ENCODE measurements at regions not wholly inside any gene's neighbourhood (a gene's known extent, or its start where the extent isn't known, plus 50 kb on each side); places are given as distances from the start of the nearest gene placed in this dataset.

DNA sequence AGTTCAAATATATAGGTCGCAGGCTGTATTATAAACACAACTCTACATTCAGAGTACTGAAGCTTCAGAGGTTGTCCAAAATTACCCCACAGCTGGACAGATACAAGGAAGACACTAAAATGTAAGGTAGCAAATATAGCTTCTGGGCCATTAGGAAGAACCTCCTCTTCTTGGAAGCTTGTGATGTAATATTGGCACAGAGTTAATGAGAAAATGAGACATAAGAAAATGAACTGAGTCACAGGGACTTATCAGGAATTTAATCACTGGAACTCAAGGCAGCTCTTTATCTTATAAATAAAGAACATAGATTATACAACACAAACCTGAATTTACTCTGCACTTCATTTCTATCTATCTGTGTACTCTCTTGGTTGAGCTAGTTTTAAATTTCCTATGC is 344.7 kb downstream of the PCDH10 start:
- no peak for TF ChIP-seq CTCF (IDR thresholded peaks at IDR 0.05; ENCODE audit: poor library complexity, severe bottlenecking)
- TF ChIP-seq MXI1 (conservative IDR thresholded peaks at IDR 0.05; ENCODE audit: poor library complexity, severe bottlenecking): no peak
- TF ChIP-seq, protein P1, sequence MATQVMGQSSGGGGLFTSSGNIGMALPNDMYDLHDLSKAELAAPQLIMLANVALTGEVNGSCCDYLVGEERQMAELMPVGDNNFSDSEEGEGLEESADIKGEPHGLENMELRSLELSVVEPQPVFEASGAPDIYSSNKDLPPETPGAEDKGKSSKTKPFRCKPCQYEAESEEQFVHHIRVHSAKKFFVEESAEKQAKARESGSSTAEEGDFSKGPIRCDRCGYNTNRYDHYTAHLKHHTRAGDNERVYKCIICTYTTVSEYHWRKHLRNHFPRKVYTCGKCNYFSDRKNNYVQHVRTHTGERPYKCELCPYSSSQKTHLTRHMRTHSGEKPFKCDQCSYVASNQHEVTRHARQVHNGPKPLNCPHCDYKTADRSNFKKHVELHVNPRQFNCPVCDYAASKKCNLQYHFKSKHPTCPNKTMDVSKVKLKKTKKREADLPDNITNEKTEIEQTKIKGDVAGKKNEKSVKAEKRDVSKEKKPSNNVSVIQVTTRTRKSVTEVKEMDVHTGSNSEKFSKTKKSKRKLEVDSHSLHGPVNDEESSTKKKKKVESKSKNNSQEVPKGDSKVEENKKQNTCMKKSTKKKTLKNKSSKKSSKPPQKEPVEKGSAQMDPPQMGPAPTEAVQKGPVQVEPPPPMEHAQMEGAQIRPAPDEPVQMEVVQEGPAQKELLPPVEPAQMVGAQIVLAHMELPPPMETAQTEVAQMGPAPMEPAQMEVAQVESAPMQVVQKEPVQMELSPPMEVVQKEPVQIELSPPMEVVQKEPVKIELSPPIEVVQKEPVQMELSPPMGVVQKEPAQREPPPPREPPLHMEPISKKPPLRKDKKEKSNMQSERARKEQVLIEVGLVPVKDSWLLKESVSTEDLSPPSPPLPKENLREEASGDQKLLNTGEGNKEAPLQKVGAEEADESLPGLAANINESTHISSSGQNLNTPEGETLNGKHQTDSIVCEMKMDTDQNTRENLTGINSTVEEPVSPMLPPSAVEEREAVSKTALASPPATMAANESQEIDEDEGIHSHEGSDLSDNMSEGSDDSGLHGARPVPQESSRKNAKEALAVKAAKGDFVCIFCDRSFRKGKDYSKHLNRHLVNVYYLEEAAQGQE (IDR thresholded peaks at IDR 0.05; ENCODE audit: borderline replicate concordance): no peak
- TF ChIP-seq RAD21 (conservative IDR thresholded peaks at IDR 0.05): no peak
- no peak for TF ChIP-seq POLR2AphosphoS5 (IDR thresholded peaks at IDR 0.05)
- no peak for TF ChIP-seq EZH2 (IDR thresholded peaks at IDR 0.05; ENCODE audit: borderline replicate concordance, insufficient read depth, low read length, poor library complexity, severe bottlenecking)
- no peak for TF ChIP-seq EP300 (conservative IDR thresholded peaks at IDR 0.05; ENCODE audit: poor library complexity, severe bottlenecking)
- TF ChIP-seq SMC3 (conservative IDR thresholded peaks at IDR 0.05; ENCODE audit: poor library complexity): no peak

Measured in neural cell (in vitro differentiated cells).